Spleen (tissue), 11 donors: ENCODE measurements at regions not wholly inside any gene's neighbourhood (a gene's known extent, or its start where the extent isn't known, plus 50 kb on each side); places are given as distances from the start of the nearest gene placed in this dataset.

ENCODE experiments used
- DNase-seq: peaks from one replicate; pipeline ENCODE4 v3.0.0-alpha.2; 2020
- H3K27ac ChIP-seq, 8 donors: fragments of 200-600 bp; sonication (generic) in 7 of 8; 1 replicate in 4 of 8; 2 replicates in 4 of 8; pipeline versions ENCODE4 v1.5.0 to v1.8.0; 2016 to 2021; ENCODE audit warnings: inconsistent platforms in 4 of 8, mild to moderate bottlenecking in 4 of 8, moderate library complexity in 1 of 8
- H3K27me3 ChIP-seq, 7 donors: fragments of 200-600 bp; sonication (generic) in 6 of 7; replicated peaks in 1 of 7; 1 replicate in 4 of 7; 2 replicates in 3 of 7; pipeline versions ENCODE4 v1.5.0 to v1.8.0; 2016 to 2021; ENCODE audit warnings: inconsistent platforms in 3 of 7, mild to moderate bottlenecking in 1 of 7
- H3K36me3 ChIP-seq, 6 donors: fragments of 200-600 bp; sonication (generic) in 5 of 6; 1 replicate in 4 of 6; 2 replicates in 2 of 6; pipeline versions ENCODE4 v1.5.0 to v1.8.0; 2016 to 2021; ENCODE audit warnings: inconsistent platforms in 2 of 6
- H3K4me1 ChIP-seq, 6 donors: fragments of 200-600 bp; sonication (generic) in 5 of 6; 1 replicate in 3 of 6; 2 replicates in 3 of 6; pipeline versions ENCODE4 v1.5.0 to v1.8.0; 2016 to 2021; ENCODE audit warnings: inconsistent platforms in 3 of 6
- H3K4me3 ChIP-seq, 8 donors: fragments of 200-600 bp; sonication (generic) in 7 of 8; 1 replicate in 4 of 8; 2 replicates in 4 of 8; pipeline versions ENCODE4 v1.5.0 to v1.8.0; 2016 to 2021; ENCODE audit warnings: inconsistent platforms in 4 of 8, mild to moderate bottlenecking in 4 of 8, moderate library complexity in 2 of 8
- H3K9me3 ChIP-seq, 8 donors: fragments of 200-600 bp; sonication (generic) in 7 of 8; 1 replicate in 4 of 8; 2 replicates in 4 of 8; pipeline versions ENCODE4 v1.5.0 to v1.8.0; 2016 to 2021; ENCODE audit warnings: inconsistent platforms in 4 of 8
- CTCF ChIP-seq, 11 experiments: fragments of 200-600 bp in 7 of 11; fragments of 450-650 bp in 4 of 11; sonication (generic) in 4 of 11; IDR thresholded peaks in 8 of 11; conservative IDR thresholded peaks in 3 of 11; 1 replicate in 7 of 11; 2 replicates in 4 of 11; pipeline versions ENCODE4 v1.4.0 to v1.8.0; 2016 to 2021; ENCODE audit warnings: antibody characterized with exemption in 11 of 11, inconsistent platforms in 4 of 11, mild to moderate bottlenecking in 1 of 11
- POLR2A ChIP-seq, 3 donors: fragments of 450-650 bp; IDR thresholded peaks; one replicate each; pipeline ENCODE4 v1.5.1; 2017; ENCODE audit warnings: antibody characterized with exemption in 3 of 3, mild to moderate bottlenecking in 1 of 3
- POLR2AphosphoS5 ChIP-seq, 3 donors: sonication (generic); formaldehyde crosslinking; IDR thresholded peaks; one replicate each; pipeline ENCODE4 v1.5.1; 2017; ENCODE audit warnings: antibody characterized with exemption in 3 of 3
- WGBS, 5 donors: extraction: QIAGEN DNeasy Blood & Tissue Kit in 3 of 5; methylation state at CpG; one replicate each; pipeline versions ENCODE4 v1.1.5 to v1.1.7; 2013 to 2018; 5-methylcytosine and 5-hydroxymethylcytosine counted together
- intact Hi-C: fragments of 100-400 bp; cut with DNase I; formaldehyde crosslinking; loops from one replicate; pipeline ENCODE4 v1.15.0; 2023; ENCODE audit warnings: low total_unique reads
- donor health status: healthy with polysubstance abuse.
- donor health status: DM: no; HTN: no; CAD: no; lungs with moderate emphysema.
- donor health status: DM: no; HTN: no; CAD: no.
- donor health status: Bipolar disorder and iron deficiency.
- donor health status: healthy.
- donor health status: DM: no; HTN: no; CAD: no.
- donor health status: DM: yes; HTN: yes; CAD: no.

DNA sequence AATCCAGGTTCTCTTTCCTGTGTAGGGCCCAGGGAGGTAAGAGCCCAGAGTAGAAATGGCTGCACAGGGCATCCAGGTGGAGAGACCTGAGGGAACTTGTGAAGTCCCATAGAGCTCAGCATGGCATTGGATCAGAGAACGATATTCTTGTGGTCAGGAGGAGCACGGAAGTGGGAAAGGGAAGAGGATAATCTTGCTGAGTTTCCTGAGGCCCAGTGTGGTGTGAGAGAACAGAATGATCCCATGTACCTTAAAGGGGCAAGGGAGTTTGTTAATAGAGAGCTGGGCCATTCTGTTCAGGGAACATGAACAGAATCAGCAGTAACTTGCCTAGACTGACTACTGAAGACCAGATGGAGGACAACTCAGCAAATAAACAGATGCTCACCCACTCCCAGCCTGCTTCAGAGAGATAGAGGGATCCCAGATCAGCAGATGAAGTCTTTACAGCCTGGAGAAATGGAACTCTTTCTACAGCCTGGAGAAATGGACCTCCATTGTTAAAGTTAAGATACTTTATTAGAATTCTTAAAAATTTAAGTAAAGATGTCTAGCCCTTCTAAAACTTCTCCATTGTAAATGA, 119.7 kb upstream of the ELL2 start:
- Histone ChIP-seq H3K4me1 (no peaks in the 10 kb centered on the region), H3K9me3 (no peaks in the 10 kb centered on the region), H3K27ac (no peak overlapping the region), H3K27me3 (no peaks in the 10 kb centered on the region), H3K36me3 (no peaks in the 10 kb centered on the region), H3K4me3 (no peak overlapping the region)
- no peak for DNase-seq
- intact Hi-C loops, result no loop called here
- 19 to 42% (median 39%) methylated on average over 2 of the region's 2 CpGs for WGBS, 5 donors
- TF ChIP-seq POLR2A (IDR thresholded peaks at IDR 0.05) (no peak), CTCF (IDR thresholded peaks at IDR 0.05 in 8 of 11, conservative IDR thresholded peaks at IDR 0.05 in 3 of 11) (no peak), POLR2AphosphoS5 (IDR thresholded peaks at IDR 0.05) (no peak)

GRCh38 chr5:96080557-96080956, 118.9 kb upstream of the ELL2 start:
- H3K9me3 ChIP-seq, result no peaks in the 10 kb centered on the region
- intact Hi-C loops, result no loop called here
- H3K36me3 ChIP-seq, result no peaks in the 10 kb centered on the region
- no peaks in the 10 kb centered on the region for H3K4me1 ChIP-seq
- no peak for TF ChIP-seq POLR2A (IDR thresholded peaks at IDR 0.05)
- TF ChIP-seq CTCF (IDR thresholded peaks at IDR 0.05 in 8 of 11, conservative IDR thresholded peaks at IDR 0.05 in 3 of 11), result no peak
- TF ChIP-seq POLR2AphosphoS5 (IDR thresholded peaks at IDR 0.05), result no peak
- H3K4me3 ChIP-seq, result no peak overlapping the region
- no peaks in the 10 kb centered on the region for H3K27me3 ChIP-seq
- DNase-seq, result no peak
- H3K27ac ChIP-seq, result no peak overlapping the region

DNA sequence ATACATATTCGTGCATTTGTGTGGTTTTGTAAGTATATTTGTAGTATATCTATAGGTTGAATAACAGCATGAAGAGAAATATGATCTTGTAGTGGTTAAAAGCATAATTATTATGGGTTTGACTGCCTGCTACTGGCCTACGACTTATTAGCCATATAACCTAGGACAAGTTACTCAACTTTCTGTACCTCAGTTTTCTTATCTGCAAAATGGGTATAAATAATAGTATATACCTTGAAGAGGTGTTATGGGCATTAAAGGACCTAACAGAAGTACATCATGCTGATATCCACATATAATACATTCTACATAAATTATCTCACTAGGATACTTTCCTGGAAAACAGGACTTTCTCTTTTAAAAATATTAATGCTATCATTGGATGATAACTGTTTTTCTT, 118.3 kb upstream of the ELL2 start:
- intact Hi-C loops, result no loop called here
- H3K36me3 ChIP-seq, result no peaks in the 10 kb centered on the region
- H3K27ac ChIP-seq, result no peak overlapping the region
- H3K9me3 ChIP-seq, result no peaks in the 10 kb centered on the region
- WGBS, 5 donors, result 80 to 88% (median 85%) methylated on average over 2 of the region's 2 CpGs
- H3K4me1 ChIP-seq, result no peaks in the 10 kb centered on the region
- H3K27me3 ChIP-seq, result no peaks in the 10 kb centered on the region
- DNase-seq, result no peak
- no peak overlapping the region for H3K4me3 ChIP-seq
- TF ChIP-seq POLR2A (IDR thresholded peaks at IDR 0.05) (no peak), POLR2AphosphoS5 (IDR thresholded peaks at IDR 0.05) (no peak), CTCF (IDR thresholded peaks at IDR 0.05 in 8 of 11, conservative IDR thresholded peaks at IDR 0.05 in 3 of 11) (no peak)

GRCh38 chr5:96079075-96079474, 117.4 kb upstream of the ELL2 start:
- TF ChIP-seq POLR2A (IDR thresholded peaks at IDR 0.05) (no peak), POLR2AphosphoS5 (IDR thresholded peaks at IDR 0.05) (no peak), CTCF (IDR thresholded peaks at IDR 0.05 in 8 of 11, conservative IDR thresholded peaks at IDR 0.05 in 3 of 11) (no peak)
- Histone ChIP-seq H3K4me1 (no peaks in the 10 kb centered on the region), H3K36me3 (no peaks in the 10 kb centered on the region), H3K9me3 (no peaks in the 10 kb centered on the region), H3K4me3 (no peak overlapping the region), H3K27me3 (no peaks in the 10 kb centered on the region), H3K27ac (no peak overlapping the region)
- DNase-seq, result no peak
- intact Hi-C loops, result no loop called here
